ENCODE measurements at regions not wholly inside any gene's neighbourhood (a gene's known extent, or its start where the extent isn't known, plus 50 kb on each side); places are given as distances from the start of the nearest gene placed in this dataset.
A peak's percentile ranks its signal among the peaks of the same experiment; 100 is the strongest.

- DNase-seq (ENCODE audit: low read depth): peak; percentile 78
- TF ChIP-seq, protein P1, sequence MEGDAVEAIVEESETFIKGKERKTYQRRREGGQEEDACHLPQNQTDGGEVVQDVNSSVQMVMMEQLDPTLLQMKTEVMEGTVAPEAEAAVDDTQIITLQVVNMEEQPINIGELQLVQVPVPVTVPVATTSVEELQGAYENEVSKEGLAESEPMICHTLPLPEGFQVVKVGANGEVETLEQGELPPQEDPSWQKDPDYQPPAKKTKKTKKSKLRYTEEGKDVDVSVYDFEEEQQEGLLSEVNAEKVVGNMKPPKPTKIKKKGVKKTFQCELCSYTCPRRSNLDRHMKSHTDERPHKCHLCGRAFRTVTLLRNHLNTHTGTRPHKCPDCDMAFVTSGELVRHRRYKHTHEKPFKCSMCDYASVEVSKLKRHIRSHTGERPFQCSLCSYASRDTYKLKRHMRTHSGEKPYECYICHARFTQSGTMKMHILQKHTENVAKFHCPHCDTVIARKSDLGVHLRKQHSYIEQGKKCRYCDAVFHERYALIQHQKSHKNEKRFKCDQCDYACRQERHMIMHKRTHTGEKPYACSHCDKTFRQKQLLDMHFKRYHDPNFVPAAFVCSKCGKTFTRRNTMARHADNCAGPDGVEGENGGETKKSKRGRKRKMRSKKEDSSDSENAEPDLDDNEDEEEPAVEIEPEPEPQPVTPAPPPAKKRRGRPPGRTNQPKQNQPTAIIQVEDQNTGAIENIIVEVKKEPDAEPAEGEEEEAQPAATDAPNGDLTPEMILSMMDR (IDR thresholded peaks at IDR 0.05; ENCODE audit: control insufficient read depth, insufficient read depth, low read depth, low read length, missing control alignments): no peak
- no peak overlapping the region for H3K4me3 ChIP-seq (ENCODE audit: control insufficient read depth, low read depth, low read length)
Observed at GRCh38 chr1:29579821-29580425, 343.6 kb downstream of the PTPRU start.

GRCh38 chr1:29577512-29577911, 341.2 kb downstream of the PTPRU start:
- TF ChIP-seq, protein P1 (IDR thresholded peaks at IDR 0.05; ENCODE audit: control insufficient read depth, insufficient read depth, low read depth, low read length, missing control alignments): no peak

GRCh38 chr1:29576510-29576909, 340.2 kb downstream of the PTPRU start:
- H3K4me3 ChIP-seq (ENCODE audit: control insufficient read depth, low read depth, low read length): no peak overlapping the region
- DNase-seq (ENCODE audit: low read depth): no peak
- TF ChIP-seq, protein P1 (IDR thresholded peaks at IDR 0.05; ENCODE audit: control insufficient read depth, insufficient read depth, low read depth, low read length, missing control alignments): no peak

More at GRCh38 chr1:29577512-29577911, 341.2 kb downstream of the PTPRU start:
- DNase-seq (ENCODE audit: low read depth): no peak
- H3K4me3 ChIP-seq (ENCODE audit: control insufficient read depth, low read depth, low read length): no peak overlapping the region

DNA sequence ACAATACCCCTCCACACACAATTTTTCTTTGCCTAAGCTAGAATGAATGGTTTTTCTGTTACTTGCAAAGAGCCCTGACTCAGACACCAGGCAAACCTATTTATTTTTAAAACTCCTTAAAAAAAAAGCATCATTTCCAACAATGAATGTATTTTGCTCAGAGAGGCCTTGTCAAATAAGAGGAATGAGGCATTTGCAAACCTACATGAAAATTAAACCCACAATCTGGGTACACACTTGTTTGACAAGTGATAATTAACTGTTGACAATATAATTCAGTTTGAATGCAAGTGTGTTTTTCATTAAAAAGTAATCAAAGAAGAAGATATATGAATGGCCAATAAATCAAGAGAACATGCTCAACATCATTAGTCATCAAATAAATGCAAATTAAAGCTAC, 339.5 kb downstream of the PTPRU start:
- no peak for DNase-seq (ENCODE audit: low read depth)
- TF ChIP-seq, protein P1 (IDR thresholded peaks at IDR 0.05; ENCODE audit: control insufficient read depth, insufficient read depth, low read depth, low read length, missing control alignments): no peak

GRCh38 chr1:29575277-29575676, 339.0 kb downstream of the PTPRU start:
- TF ChIP-seq, protein P1 (IDR thresholded peaks at IDR 0.05; ENCODE audit: control insufficient read depth, insufficient read depth, low read depth, low read length, missing control alignments): no peak
- DNase-seq (ENCODE audit: low read depth): no peak
- H3K4me3 ChIP-seq (ENCODE audit: control insufficient read depth, low read depth, low read length): no peak overlapping the region

More for the DNA sequence above, 339.5 kb downstream of the PTPRU start:
- no peak overlapping the region for H3K4me3 ChIP-seq (ENCODE audit: control insufficient read depth, low read depth, low read length)

DNA sequence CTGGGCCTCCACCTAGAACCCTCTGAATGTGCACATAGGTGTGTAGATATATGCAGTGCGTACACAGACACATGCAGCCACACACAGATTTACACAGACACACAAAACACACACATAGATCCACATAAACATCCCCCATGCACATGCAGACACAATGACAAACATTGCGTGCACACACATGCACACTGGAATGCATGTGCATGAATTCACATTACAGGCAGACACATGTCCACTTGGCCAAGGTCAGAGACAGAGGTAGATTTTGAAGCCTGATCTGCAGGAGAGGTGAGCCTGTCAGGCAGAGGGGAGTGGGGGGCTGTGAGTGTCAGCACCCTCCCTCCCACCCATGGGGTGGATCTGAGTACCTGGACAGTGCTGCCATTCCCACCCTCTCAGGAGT, 338.5 kb downstream of the PTPRU start:
- TF ChIP-seq, protein P1 (IDR thresholded peaks at IDR 0.05; ENCODE audit: control insufficient read depth, insufficient read depth, low read depth, low read length, missing control alignments): no peak
- no peak overlapping the region for H3K4me3 ChIP-seq (ENCODE audit: control insufficient read depth, low read depth, low read length)
- no peak for DNase-seq (ENCODE audit: low read depth)

All from AG09309 (cell line).